Large intestine (tissue), 3 donors: ENCODE measurements at regions not wholly inside any gene's neighbourhood (a gene's known extent, or its start where the extent isn't known, plus 50 kb on each side); places are given as distances from the start of the nearest gene placed in this dataset.

Experiments used
- DNase-seq, 2 donors: peaks; one replicate each; pipeline versions ENCODE4 v3.0.0 to v3.0.0-alpha.2; 2013
- H3K27ac ChIP-seq: one replicate; pipeline ENCODE4 v1.5.1; 2013; ENCODE audit warnings: low read length
- H3K27me3 ChIP-seq: 2 replicates; pipeline ENCODE4 v1.6.1; 2013; ENCODE audit warnings: low read length; ENCODE audit not compliant: control insufficient read depth, insufficient read depth
- H3K36me3 ChIP-seq: 2 replicates; pipeline ENCODE4 v1.6.1; 2013; ENCODE audit warnings: low read length; ENCODE audit not compliant: control insufficient read depth, insufficient read depth
- H3K4me1 ChIP-seq: one replicate; pipeline ENCODE4 v1.6.1; 2013; ENCODE audit warnings: low read length; ENCODE audit not compliant: control insufficient read depth, insufficient read depth
- H3K4me3 ChIP-seq: one replicate; pipeline ENCODE4 v1.5.1; 2013; ENCODE audit warnings: low read length
- H3K9me3 ChIP-seq: one replicate; pipeline ENCODE4 v1.6.1; 2013; ENCODE audit warnings: mild to moderate bottlenecking, low read depth, low read length, moderate library complexity; ENCODE audit not compliant: control insufficient read depth
- WGBS: methylation state at CpG from one replicate; pipeline ENCODE4 v1.1.5; 2013; ENCODE audit warnings: low lambda C conversion rate; ENCODE audit not compliant: insufficient coverage; 5-methylcytosine and 5-hydroxymethylcytosine counted together

- no peaks in the 10 kb centered on the region for H3K27me3 ChIP-seq
- H3K9me3 ChIP-seq = no peaks in the 10 kb centered on the region
- WGBS = no CpG with 5 or more reads among the region's 3 CpGs
- DNase-seq = no peak
- no peaks in the 10 kb centered on the region for H3K4me1 ChIP-seq
- H3K27ac ChIP-seq = no peak overlapping the region
- H3K36me3 ChIP-seq = no peaks in the 10 kb centered on the region
- no peak overlapping the region for H3K4me3 ChIP-seq
These were observed 144.2 kb downstream of the JCAD start for GRCh38 chr10:29914986-29915785.

- peak in 1 of 2 donors; percentile 20 for DNase-seq
- H3K4me1 ChIP-seq = no peaks in the 10 kb centered on the region
- 40% methylated on average over 1 of the region's 6 CpGs for WGBS
These were observed 150.4 kb downstream of the JCAD start for GRCh38 chr10:29908962-29909361.

GRCh38 chr10:29900865-29901264 is 158.5 kb downstream of the JCAD start:
- WGBS = 64% methylated on average over 2 of the region's 2 CpGs
- no peaks in the 10 kb centered on the region for H3K36me3 ChIP-seq
- H3K4me1 ChIP-seq = no peaks in the 10 kb centered on the region
- no peak overlapping the region for H3K4me3 ChIP-seq
- H3K27me3 ChIP-seq = peaks cover 4% of the 10 kb centered on the region
- DNase-seq = no peak
- no peak overlapping the region for H3K27ac ChIP-seq
- no peaks in the 10 kb centered on the region for H3K9me3 ChIP-seq

More at GRCh38 chr10:29908962-29909361, 150.4 kb downstream of the JCAD start:
- Histone ChIP-seq H3K27ac (no peak overlapping the region), H3K27me3 (peaks cover 8% of the 10 kb centered on the region), H3K9me3 (no peaks in the 10 kb centered on the region), H3K4me3 (no peak overlapping the region), H3K36me3 (no peaks in the 10 kb centered on the region)

DNA sequence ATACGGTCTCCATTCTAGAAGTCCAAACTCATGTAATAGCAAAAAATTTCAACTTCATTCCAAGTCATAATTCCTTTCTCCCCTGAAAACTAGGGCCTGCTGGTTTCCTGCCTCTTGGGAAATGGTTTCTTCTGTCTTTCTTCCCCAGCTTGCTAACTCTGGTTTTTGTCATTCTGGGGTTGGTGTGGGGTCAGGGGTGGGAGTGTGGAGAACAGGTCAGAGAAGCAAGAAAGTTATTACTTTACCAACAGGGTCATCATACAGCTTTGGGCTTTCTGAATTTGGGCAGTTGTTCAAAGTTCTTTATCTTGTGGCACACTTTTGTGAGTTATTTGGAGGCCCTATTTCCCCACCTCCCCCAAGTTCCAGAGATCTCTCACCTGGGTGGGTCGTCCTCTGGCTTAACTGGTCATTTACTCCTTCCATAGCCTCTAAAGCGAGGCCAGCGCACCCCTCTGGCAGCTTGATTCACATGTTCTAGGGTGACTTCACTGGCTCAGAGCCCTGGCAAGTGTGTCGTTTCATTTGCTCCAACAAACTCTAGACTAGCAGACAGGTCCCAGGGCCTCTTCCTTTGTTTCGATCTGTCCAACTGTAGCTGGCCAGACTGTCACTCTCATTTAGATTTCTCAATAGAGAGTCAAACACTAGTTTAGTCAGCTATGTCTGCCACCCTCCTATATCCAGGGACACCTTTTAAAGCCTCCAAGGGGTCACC is 161.2 kb downstream of the JCAD start:
- DNase-seq = no peak
- no peaks in the 10 kb centered on the region for H3K4me1 ChIP-seq
- H3K27me3 ChIP-seq = no peaks in the 10 kb centered on the region
- no peak overlapping the region for H3K27ac ChIP-seq
- 83% methylated on average over 1 of the region's 6 CpGs for WGBS
- no peaks in the 10 kb centered on the region for H3K9me3 ChIP-seq
- H3K36me3 ChIP-seq = no peaks in the 10 kb centered on the region
- no peak overlapping the region for H3K4me3 ChIP-seq

DNA sequence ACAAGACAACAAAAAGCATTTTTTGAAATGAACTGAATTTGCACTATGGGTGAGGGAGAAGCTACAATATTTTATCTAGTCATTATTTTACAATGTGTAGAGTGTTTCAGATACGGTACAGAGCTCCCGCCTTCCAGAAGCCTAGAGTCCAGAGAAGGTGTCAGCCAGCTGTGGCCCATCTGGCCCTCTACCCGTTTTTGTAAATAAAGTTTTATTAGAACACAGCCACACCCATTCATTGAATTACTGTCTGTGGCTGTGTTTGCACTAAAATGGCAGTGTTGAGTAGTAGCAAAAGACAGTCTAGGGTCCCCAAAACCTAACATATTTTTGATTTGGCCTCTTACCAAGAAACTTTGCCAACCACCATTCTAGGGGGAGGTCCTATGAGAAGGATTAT is 162.0 kb downstream of the JCAD start:
- Histone ChIP-seq H3K4me3 (no peak overlapping the region), H3K27ac (no peak overlapping the region), H3K27me3 (no peaks in the 10 kb centered on the region), H3K36me3 (no peaks in the 10 kb centered on the region), H3K4me1 (no peaks in the 10 kb centered on the region), H3K9me3 (no peaks in the 10 kb centered on the region)
- WGBS = no CpG with 5 or more reads among the region's 3 CpGs
- DNase-seq = no peak

- no peaks in the 10 kb centered on the region for H3K9me3 ChIP-seq
- H3K36me3 ChIP-seq = no peaks in the 10 kb centered on the region
- H3K4me3 ChIP-seq = no peak overlapping the region
- no peaks in the 10 kb centered on the region for H3K27me3 ChIP-seq
- H3K27ac ChIP-seq = no peak overlapping the region
- no peak for DNase-seq
- no peaks in the 10 kb centered on the region for H3K4me1 ChIP-seq
- WGBS = no CpG with 5 or more reads among the region's 2 CpGs
These were observed 163.3 kb downstream of the JCAD start for GRCh38 chr10:29896053-29896452.

DNA sequence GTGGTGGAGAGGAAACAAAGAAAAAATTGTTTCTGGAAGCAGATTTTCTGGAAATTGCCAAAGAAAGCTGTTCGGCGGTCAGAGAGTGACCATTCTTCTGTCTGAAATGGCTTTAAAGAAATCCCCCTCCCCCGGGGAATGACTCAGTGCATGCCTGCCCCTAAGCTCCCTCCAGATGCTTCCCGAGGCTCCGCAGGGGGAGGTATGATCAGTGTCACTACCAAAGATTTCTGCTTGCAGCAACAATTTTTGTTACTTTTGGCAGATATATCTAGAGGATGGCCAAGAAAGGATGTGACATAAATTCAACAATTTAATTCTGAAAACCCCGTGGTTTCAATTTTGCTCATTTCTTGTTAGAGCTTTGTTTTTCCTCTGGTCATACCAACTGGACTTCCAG is 163.9 kb downstream of the JCAD start:
- Histone ChIP-seq H3K9me3 (no peaks in the 10 kb centered on the region), H3K4me3 (no peak overlapping the region), H3K27ac (no peak overlapping the region), H3K36me3 (no peaks in the 10 kb centered on the region), H3K4me1 (no peaks in the 10 kb centered on the region), H3K27me3 (no peaks in the 10 kb centered on the region)
- peak in 1 of 2 donors; percentile 12 for DNase-seq
- 80% methylated on average over 1 of the region's 6 CpGs for WGBS

DNA sequence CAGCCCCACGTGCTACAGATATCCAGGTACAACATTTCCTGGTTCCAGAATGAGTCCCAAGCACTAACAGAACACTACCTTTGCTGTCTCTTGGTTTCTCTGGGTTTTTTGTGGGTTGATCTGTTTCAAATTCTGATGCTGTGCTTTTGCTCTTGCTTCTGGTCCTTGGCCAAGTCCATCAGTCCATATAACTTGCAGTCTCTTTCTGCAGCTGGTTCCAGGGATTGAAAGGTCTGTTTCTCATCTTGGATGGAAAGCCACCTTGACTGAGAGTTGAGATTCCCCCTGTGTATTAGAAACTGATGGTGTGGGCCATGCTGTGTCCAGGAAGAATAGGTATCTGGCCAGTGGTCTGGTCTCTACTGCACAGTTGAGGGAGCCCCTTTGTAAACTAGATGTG is 171.1 kb downstream of the JCAD start:
- no CpG with 5 or more reads among the region's 1 CpG for WGBS
- H3K9me3 ChIP-seq = no peaks in the 10 kb centered on the region
- H3K36me3 ChIP-seq = no peaks in the 10 kb centered on the region
- no peak overlapping the region for H3K4me3 ChIP-seq
- no peak overlapping the region for H3K27ac ChIP-seq
- no peak for DNase-seq
- H3K27me3 ChIP-seq = no peaks in the 10 kb centered on the region
- H3K4me1 ChIP-seq = peaks cover 9% of the 10 kb centered on the region

DNA sequence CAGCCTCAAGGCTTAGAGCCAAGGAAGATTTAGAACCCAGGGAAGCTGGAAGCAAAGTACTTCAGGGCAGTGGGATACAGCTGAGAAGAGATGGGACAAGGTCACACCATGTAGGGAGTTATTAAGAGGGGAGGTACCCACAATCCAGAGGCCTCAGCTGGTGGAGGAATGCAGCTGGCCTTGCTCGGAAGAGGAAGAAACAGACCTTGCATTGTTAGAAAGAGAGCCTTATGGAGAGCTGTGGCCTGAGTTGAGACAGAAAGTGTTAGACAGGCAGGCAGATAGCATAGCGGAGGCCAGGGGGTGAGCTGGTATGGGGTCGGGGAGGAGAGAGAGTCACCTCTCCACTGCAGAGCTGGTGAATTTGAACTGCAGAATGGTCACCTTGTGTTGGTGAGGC is 173.1 kb downstream of the JCAD start:
- H3K4me1 ChIP-seq = peaks cover 9% of the 10 kb centered on the region
- no peaks in the 10 kb centered on the region for H3K9me3 ChIP-seq
- H3K36me3 ChIP-seq = no peaks in the 10 kb centered on the region
- H3K4me3 ChIP-seq = no peak overlapping the region
- DNase-seq = peak; percentile 15 to 32
- H3K27ac ChIP-seq = no peak overlapping the region
- no CpG with 5 or more reads among the region's 3 CpGs for WGBS
- no peaks in the 10 kb centered on the region for H3K27me3 ChIP-seq

DNA sequence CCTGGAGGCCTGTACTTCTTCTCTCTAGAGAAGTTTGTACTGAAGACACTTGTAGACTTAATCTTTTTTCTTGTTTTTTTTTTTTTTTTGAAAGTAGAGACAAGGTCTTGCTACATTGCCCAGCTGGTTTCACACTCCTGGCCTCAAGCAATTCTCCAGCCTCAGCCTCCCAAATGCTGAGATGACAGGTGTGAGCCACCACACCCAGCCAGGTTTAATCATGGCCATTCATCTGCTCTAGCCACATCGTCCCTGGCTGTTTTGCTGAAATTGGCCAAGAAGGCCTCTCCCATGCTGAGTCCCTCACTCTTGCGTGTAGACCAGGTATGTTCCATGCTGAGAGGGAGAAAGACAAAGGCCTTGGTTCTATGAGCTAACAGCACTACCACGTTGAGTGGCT is 176.2 kb downstream of the JCAD start:
- Histone ChIP-seq H3K36me3 (no peaks in the 10 kb centered on the region), H3K9me3 (no peaks in the 10 kb centered on the region), H3K4me1 (peaks cover 9% of the 10 kb centered on the region), H3K27me3 (no peaks in the 10 kb centered on the region), H3K27ac (no peak overlapping the region), H3K4me3 (no peak overlapping the region)
- no CpG with 5 or more reads among the region's 3 CpGs for WGBS
- no peak for DNase-seq
